ENCODE measurements at regions not wholly inside any gene's neighbourhood (a gene's known extent, or its start where the extent isn't known, plus 50 kb on each side); places are given as distances from the start of the nearest gene placed in this dataset.

DNA sequence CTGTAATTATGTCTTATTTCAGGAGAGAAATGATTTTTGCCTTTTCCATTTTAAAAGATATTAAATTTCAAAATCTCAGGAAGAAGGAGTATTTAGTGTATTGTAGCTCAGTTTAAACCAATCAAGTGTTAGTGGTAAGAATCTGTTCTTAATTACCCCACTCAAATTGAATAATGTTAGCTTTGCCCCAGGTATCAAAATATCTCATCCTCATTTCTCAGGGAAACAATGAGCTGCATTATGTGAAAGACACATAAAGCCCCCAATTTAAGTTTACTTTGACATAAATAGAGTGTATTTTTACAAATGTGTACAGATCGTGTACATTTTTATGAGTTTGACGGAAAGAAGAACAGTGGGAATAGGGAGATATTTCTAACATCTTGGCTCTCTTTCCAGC, 317.4 kb upstream of the RARB start:
- H3K4me3 ChIP-seq (ENCODE audit: low read length), result no peak overlapping the region
- H3K9me3 ChIP-seq (ENCODE audit: low read length), result no peaks in the 10 kb centered on the region
- no peak overlapping the region for H3K4me2 ChIP-seq (ENCODE audit: low read length)
- H3K27me3 ChIP-seq (ENCODE audit: insufficient read depth, low read depth, low read length), result no peaks in the 10 kb centered on the region
- no peaks in the 10 kb centered on the region for H3K36me3 ChIP-seq (ENCODE audit: insufficient read depth, low read length)
- H4K20me1 ChIP-seq (ENCODE audit: insufficient read depth), result no peaks in the 10 kb centered on the region
- no peaks in the 10 kb centered on the region for H3F3A ChIP-seq (ENCODE audit: insufficient read depth, low read length, poor library complexity, severe bottlenecking)
- no peaks in the 10 kb centered on the region for H3K79me2 ChIP-seq (replicated peaks; ENCODE audit: insufficient read depth, low read length)
- no peak overlapping the region for H3K9ac ChIP-seq (ENCODE audit: low read length)
- TF ChIP-seq MXI1 (conservative IDR thresholded peaks at IDR 0.05; ENCODE audit: poor library complexity, severe bottlenecking) (no peak), TAF1 (IDR thresholded peaks at IDR 0.05; ENCODE audit: low read depth) (no peak), RAD21 (conservative IDR thresholded peaks at IDR 0.05) (no peak), POLR2AphosphoS5 (IDR thresholded peaks at IDR 0.05) (no peak), SMC3 (conservative IDR thresholded peaks at IDR 0.05; ENCODE audit: poor library complexity) (no peak), EP300 (conservative IDR thresholded peaks at IDR 0.05; ENCODE audit: poor library complexity, severe bottlenecking) (no peak), CTCF (IDR thresholded peaks at IDR 0.05; ENCODE audit: poor library complexity, severe bottlenecking) (no peak), EZH2 (IDR thresholded peaks at IDR 0.05; ENCODE audit: borderline replicate concordance, insufficient read depth, low read length, poor library complexity, severe bottlenecking) (no peak)
- TF ChIP-seq, protein P1, sequence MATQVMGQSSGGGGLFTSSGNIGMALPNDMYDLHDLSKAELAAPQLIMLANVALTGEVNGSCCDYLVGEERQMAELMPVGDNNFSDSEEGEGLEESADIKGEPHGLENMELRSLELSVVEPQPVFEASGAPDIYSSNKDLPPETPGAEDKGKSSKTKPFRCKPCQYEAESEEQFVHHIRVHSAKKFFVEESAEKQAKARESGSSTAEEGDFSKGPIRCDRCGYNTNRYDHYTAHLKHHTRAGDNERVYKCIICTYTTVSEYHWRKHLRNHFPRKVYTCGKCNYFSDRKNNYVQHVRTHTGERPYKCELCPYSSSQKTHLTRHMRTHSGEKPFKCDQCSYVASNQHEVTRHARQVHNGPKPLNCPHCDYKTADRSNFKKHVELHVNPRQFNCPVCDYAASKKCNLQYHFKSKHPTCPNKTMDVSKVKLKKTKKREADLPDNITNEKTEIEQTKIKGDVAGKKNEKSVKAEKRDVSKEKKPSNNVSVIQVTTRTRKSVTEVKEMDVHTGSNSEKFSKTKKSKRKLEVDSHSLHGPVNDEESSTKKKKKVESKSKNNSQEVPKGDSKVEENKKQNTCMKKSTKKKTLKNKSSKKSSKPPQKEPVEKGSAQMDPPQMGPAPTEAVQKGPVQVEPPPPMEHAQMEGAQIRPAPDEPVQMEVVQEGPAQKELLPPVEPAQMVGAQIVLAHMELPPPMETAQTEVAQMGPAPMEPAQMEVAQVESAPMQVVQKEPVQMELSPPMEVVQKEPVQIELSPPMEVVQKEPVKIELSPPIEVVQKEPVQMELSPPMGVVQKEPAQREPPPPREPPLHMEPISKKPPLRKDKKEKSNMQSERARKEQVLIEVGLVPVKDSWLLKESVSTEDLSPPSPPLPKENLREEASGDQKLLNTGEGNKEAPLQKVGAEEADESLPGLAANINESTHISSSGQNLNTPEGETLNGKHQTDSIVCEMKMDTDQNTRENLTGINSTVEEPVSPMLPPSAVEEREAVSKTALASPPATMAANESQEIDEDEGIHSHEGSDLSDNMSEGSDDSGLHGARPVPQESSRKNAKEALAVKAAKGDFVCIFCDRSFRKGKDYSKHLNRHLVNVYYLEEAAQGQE (IDR thresholded peaks at IDR 0.05; ENCODE audit: borderline replicate concordance), result no peak
- H2AFZ ChIP-seq (ENCODE audit: low read depth, low read length), result no peak overlapping the region
- H3K27ac ChIP-seq (ENCODE audit: low read length), result no peak overlapping the region
- no peaks in the 10 kb centered on the region for H3K9me2 ChIP-seq (ENCODE audit: insufficient read depth, low read length)

- Histone ChIP-seq H3K79me2 (replicated peaks; ENCODE audit: insufficient read depth, low read length) (no peaks in the 10 kb centered on the region), H3K36me3 (ENCODE audit: insufficient read depth, low read length) (no peaks in the 10 kb centered on the region), H3K9me2 (ENCODE audit: insufficient read depth, low read length) (no peaks in the 10 kb centered on the region), H3K9me3 (ENCODE audit: low read length) (no peaks in the 10 kb centered on the region), H3K27ac (ENCODE audit: low read length) (no peak overlapping the region), H3K4me3 (ENCODE audit: low read length) (no peak overlapping the region), H2AFZ (ENCODE audit: low read depth, low read length) (no peak overlapping the region), H3K27me3 (ENCODE audit: insufficient read depth, low read depth, low read length) (no peaks in the 10 kb centered on the region), H3K4me2 (ENCODE audit: low read length) (no peak overlapping the region), H4K20me1 (ENCODE audit: insufficient read depth) (no peaks in the 10 kb centered on the region), H3K9ac (ENCODE audit: low read length) (no peak overlapping the region), H3F3A (ENCODE audit: insufficient read depth, low read length, poor library complexity, severe bottlenecking) (no peaks in the 10 kb centered on the region)
- TF ChIP-seq TAF1 (IDR thresholded peaks at IDR 0.05; ENCODE audit: low read depth) (no peak), SMC3 (conservative IDR thresholded peaks at IDR 0.05; ENCODE audit: poor library complexity) (no peak)
These were observed 314.2 kb upstream of the RARB start for GRCh38 chr3:25113891-25114290.

- no peaks in the 10 kb centered on the region for H4K20me1 ChIP-seq (ENCODE audit: insufficient read depth)
- H3K79me2 ChIP-seq (replicated peaks; ENCODE audit: insufficient read depth, low read length), result no peaks in the 10 kb centered on the region
- H3K9me3 ChIP-seq (ENCODE audit: low read length), result no peaks in the 10 kb centered on the region
- H3K9me2 ChIP-seq (ENCODE audit: insufficient read depth, low read length), result no peaks in the 10 kb centered on the region
- no peak overlapping the region for H3K4me3 ChIP-seq (ENCODE audit: low read length)
- TF ChIP-seq POLR2AphosphoS5 (IDR thresholded peaks at IDR 0.05), result no peak
- TF ChIP-seq SMC3 (conservative IDR thresholded peaks at IDR 0.05; ENCODE audit: poor library complexity), result no peak
- TF ChIP-seq MXI1 (conservative IDR thresholded peaks at IDR 0.05; ENCODE audit: poor library complexity, severe bottlenecking), result no peak
- TF ChIP-seq, protein P1 (IDR thresholded peaks at IDR 0.05; ENCODE audit: borderline replicate concordance), result no peak
- no peak for TF ChIP-seq RAD21 (conservative IDR thresholded peaks at IDR 0.05)
- TF ChIP-seq EZH2 (IDR thresholded peaks at IDR 0.05; ENCODE audit: borderline replicate concordance, insufficient read depth, low read length, poor library complexity, severe bottlenecking), result no peak
- TF ChIP-seq EP300 (conservative IDR thresholded peaks at IDR 0.05; ENCODE audit: poor library complexity, severe bottlenecking), result no peak
- no peak for TF ChIP-seq CTCF (IDR thresholded peaks at IDR 0.05; ENCODE audit: poor library complexity, severe bottlenecking)
- TF ChIP-seq TAF1 (IDR thresholded peaks at IDR 0.05; ENCODE audit: low read depth), result no peak
- H3K9ac ChIP-seq (ENCODE audit: low read length), result no peak overlapping the region
- H3K27me3 ChIP-seq (ENCODE audit: insufficient read depth, low read depth, low read length), result no peaks in the 10 kb centered on the region
- no peak overlapping the region for H2AFZ ChIP-seq (ENCODE audit: low read depth, low read length)
- H3K4me2 ChIP-seq (ENCODE audit: low read length), result no peak overlapping the region
- H3K27ac ChIP-seq (ENCODE audit: low read length), result no peak overlapping the region
- H3F3A ChIP-seq (ENCODE audit: insufficient read depth, low read length, poor library complexity, severe bottlenecking), result no peaks in the 10 kb centered on the region
- no peaks in the 10 kb centered on the region for H3K36me3 ChIP-seq (ENCODE audit: insufficient read depth, low read length)
These were observed 313.5 kb upstream of the RARB start for GRCh38 chr3:25114532-25114931.
